Small intestine (tissue), 7 donors: ENCODE measurements at regions not wholly inside any gene's neighbourhood (a gene's known extent, or its start where the extent isn't known, plus 50 kb on each side); places are given as distances from the start of the nearest gene placed in this dataset.

Experiments used
- DNase-seq, 2 donors: peaks; one replicate each; pipeline versions ENCODE4 v3.0.0 to v3.0.0-alpha.2; 2013
- FAIRE-seq: peaks from 2 replicates; lab custom pipeline; 2012; peaks lifted over from hg19 to GRCh38; lab: Jason Lieb, UNC
- H3K27ac ChIP-seq, 3 donors: one replicate each; pipeline ENCODE4 v1.5.1; 2013; ENCODE audit warnings: low read length in 2 of 3, mild to moderate bottlenecking in 2 of 3, control low read depth in 1 of 3, inconsistent platforms in 1 of 3, low read depth in 1 of 3, moderate library complexity in 1 of 3
- H3K27me3 ChIP-seq, 3 donors: one replicate each; pipeline ENCODE4 v1.6.1; 2013; ENCODE audit warnings: low read length in 3 of 3, inconsistent platforms in 1 of 3; ENCODE audit not compliant: control insufficient read depth in 3 of 3, insufficient read depth in 3 of 3
- H3K36me3 ChIP-seq, 3 donors: one replicate each; pipeline ENCODE4 v1.6.1; 2013; ENCODE audit warnings: low read length in 3 of 3, inconsistent platforms in 1 of 3, low read depth in 1 of 3, mild to moderate bottlenecking in 1 of 3, moderate library complexity in 1 of 3; ENCODE audit not compliant: control insufficient read depth in 3 of 3, insufficient read depth in 2 of 3
- H3K4me1 ChIP-seq, 3 donors: one replicate each; pipeline ENCODE4 v1.6.1; 2013; ENCODE audit warnings: low read length in 2 of 3, inconsistent platforms in 1 of 3, low read depth in 1 of 3, mild to moderate bottlenecking in 1 of 3, moderate library complexity in 1 of 3; ENCODE audit not compliant: control insufficient read depth in 3 of 3, insufficient read depth in 2 of 3
- H3K4me3 ChIP-seq, 3 donors: one replicate each; pipeline ENCODE4 v1.5.1; 2013; ENCODE audit warnings: low read length in 3 of 3, control low read depth in 1 of 3, inconsistent platforms in 1 of 3, low read depth in 1 of 3, mild to moderate bottlenecking in 1 of 3, moderate library complexity in 1 of 3
- H3K9me3 ChIP-seq, 2 donors: one replicate each; pipeline ENCODE4 v1.6.1; 2013; ENCODE audit warnings: low read depth in 1 of 2, low read length in 1 of 2; ENCODE audit not compliant: control insufficient read depth in 2 of 2, insufficient read depth in 1 of 2
- WGBS, 3 donors: extraction: QIAGEN DNeasy Blood & Tissue Kit; methylation state at CpG; one replicate each; pipeline ENCODE4 v1.1.7; 2013; 5-methylcytosine and 5-hydroxymethylcytosine counted together
- donor health status: healthy with polysubstance abuse.
- donor health status: control.
- donor health status: control.
- donor health status: Bipolar disorder and iron deficiency.
- donor health status: healthy.

- Histone ChIP-seq H3K36me3 (no peaks in the 10 kb centered on the region), H3K9me3 (no peaks in the 10 kb centered on the region), H3K4me3 (no peak overlapping the region), H3K27ac (no peak overlapping the region), H3K27me3 (no peaks in the 10 kb centered on the region), H3K4me1 (no peaks in the 10 kb centered on the region)
- FAIRE-seq (no peak), DNase-seq (no peak)
- 63 to 78% (median 75%) methylated on average over 2 of the region's 2 CpGs for WGBS, 3 donors
Measured at GRCh38 chr3:74091204-74091603, 466.5 kb upstream of the PDZRN3 start.

- H3K27ac ChIP-seq, result no peak overlapping the region
- no peaks in the 10 kb centered on the region for H3K36me3 ChIP-seq
- H3K4me3 ChIP-seq, result no peak overlapping the region
- H3K9me3 ChIP-seq, result no peaks in the 10 kb centered on the region
- no peaks in the 10 kb centered on the region for H3K27me3 ChIP-seq
- FAIRE-seq (no peak), DNase-seq (no peak)
- WGBS, 3 donors, result 51 to 76% (median 72%) methylated on average over 1 of the region's 1 CpG
- no peaks in the 10 kb centered on the region for H3K4me1 ChIP-seq
Measured at GRCh38 chr3:74089814-74090213, 465.1 kb upstream of the PDZRN3 start.

- Histone ChIP-seq H3K9me3 (no peaks in the 10 kb centered on the region), H3K27ac (no peak overlapping the region), H3K4me1 (peaks cover 0 to 8% (median 0%) of the 10 kb centered on the region in 3 donors), H3K27me3 (no peaks in the 10 kb centered on the region), H3K36me3 (no peaks in the 10 kb centered on the region), H3K4me3 (no peak overlapping the region)
- DNase-seq, result no peak
- FAIRE-seq, result no peak
- WGBS, 3 donors, result 77 to 82% (median 79%) methylated on average over 5 of the region's 5 CpGs
Measured at GRCh38 chr3:74080056-74080461, 455.3 kb upstream of the PDZRN3 start.

- no peaks in the 10 kb centered on the region for H3K9me3 ChIP-seq
- H3K27me3 ChIP-seq, result no peaks in the 10 kb centered on the region
- WGBS, 3 donors, result 57 to 83% (median 62%) methylated on average over 2 of the region's 2 CpGs
- no peak overlapping the region for H3K27ac ChIP-seq
- no peaks in the 10 kb centered on the region for H3K36me3 ChIP-seq
- no peaks in the 10 kb centered on the region for H3K4me1 ChIP-seq
- H3K4me3 ChIP-seq, result no peak overlapping the region
- DNase-seq (no peak), FAIRE-seq (no peak)
Measured at GRCh38 chr3:74075241-74075640, 450.5 kb upstream of the PDZRN3 start.

GRCh38 chr3:74074700-74075099 lies 450.0 kb upstream of the PDZRN3 start:
- Histone ChIP-seq H3K4me3 (no peak overlapping the region), H3K36me3 (no peaks in the 10 kb centered on the region), H3K27me3 (no peaks in the 10 kb centered on the region), H3K9me3 (no peaks in the 10 kb centered on the region), H3K27ac (no peak overlapping the region), H3K4me1 (no peaks in the 10 kb centered on the region)
- DNase-seq (no peak), FAIRE-seq (no peak)
- WGBS, 3 donors, result 35 to 43% (median 40%) methylated on average over 1 of the region's 1 CpG

- no peak overlapping the region for H3K27ac ChIP-seq
- FAIRE-seq (no peak), DNase-seq (peak in 1 of 2 donors; percentile 21)
Measured at GRCh38 chr3:74067296-74067695, 442.6 kb upstream of the PDZRN3 start.

GRCh38 chr3:74066456-74066855 lies 441.7 kb upstream of the PDZRN3 start:
- Histone ChIP-seq H3K27me3 (no peaks in the 10 kb centered on the region), H3K4me3 (no peak overlapping the region), H3K9me3 (no peaks in the 10 kb centered on the region), H3K27ac (no peak overlapping the region), H3K36me3 (no peaks in the 10 kb centered on the region), H3K4me1 (no peaks in the 10 kb centered on the region)
- no peak for DNase-seq
- 71 to 80% (median 76%) methylated on average over 3 of the region's 3 CpGs for whole genome bisulfite sequencing, 3 donors
- FAIRE-seq, result no peak

More at GRCh38 chr3:74067296-74067695, 442.6 kb upstream of the PDZRN3 start:
- 3 to 17% (median 13%) methylated on average over 1 of the region's 1 CpG for WGBS, 3 donors
- H3K4me1 ChIP-seq, result no peaks in the 10 kb centered on the region
- H3K36me3 ChIP-seq, result no peaks in the 10 kb centered on the region
- no peaks in the 10 kb centered on the region for H3K27me3 ChIP-seq
- no peaks in the 10 kb centered on the region for H3K9me3 ChIP-seq
- H3K4me3 ChIP-seq, result no peak overlapping the region

GRCh38 chr3:74059923-74060600 lies 435.3 kb upstream of the PDZRN3 start:
- DNase-seq, result no peak
- WGBS, 3 donors, result 72 to 84% (median 83%) methylated on average over 3 of the region's 3 CpGs
- Histone ChIP-seq H3K36me3 (no peaks in the 10 kb centered on the region), H3K4me1 (no peaks in the 10 kb centered on the region), H3K27me3 (no peaks in the 10 kb centered on the region), H3K9me3 (no peaks in the 10 kb centered on the region), H3K4me3 (no peak overlapping the region), H3K27ac (no peak overlapping the region)
- FAIRE-seq, result no peak
